Endothelial cell (in vitro differentiated cells): ENCODE measurements at regions not wholly inside any gene's neighbourhood (a gene's known extent, or its start where the extent isn't known, plus 50 kb on each side); places are given as distances from the start of the nearest gene placed in this dataset.

Source experiments
- DNase-seq: peaks from one replicate; pipeline ENCODE4 v3.0.0; 2021; ENCODE audit warnings: low spot score
- H3K27ac Mint-ChIP-seq: one replicate; pipeline ENCODE4 v1.8.0; 2021; ENCODE audit warnings: mixed read lengths, inconsistent platforms; ENCODE audit not compliant: unreplicated experiment
- H3K27me3 Mint-ChIP-seq: one replicate; pipeline ENCODE4 v1.8.0; 2021; ENCODE audit warnings: mild to moderate bottlenecking, moderate library complexity, mixed read lengths, inconsistent platforms; ENCODE audit not compliant: unreplicated experiment
- H3K36me3 Mint-ChIP-seq: one replicate; pipeline ENCODE4 v1.8.0; 2021; ENCODE audit warnings: mild to moderate bottlenecking, low read depth, mixed read lengths, inconsistent platforms; ENCODE audit not compliant: unreplicated experiment
- H3K4me1 Mint-ChIP-seq: one replicate; pipeline ENCODE4 v1.8.0; 2021; ENCODE audit warnings: mild to moderate bottlenecking, mixed read lengths, inconsistent platforms; ENCODE audit not compliant: unreplicated experiment
- H3K4me3 Mint-ChIP-seq: one replicate; pipeline ENCODE4 v1.8.0; 2021; ENCODE audit warnings: mild to moderate bottlenecking, mixed read lengths, inconsistent platforms; ENCODE audit not compliant: unreplicated experiment
- H3K9me3 Mint-ChIP-seq: one replicate; pipeline ENCODE4 v1.8.0; 2021; ENCODE audit warnings: mixed read lengths, inconsistent platforms; ENCODE audit not compliant: unreplicated experiment
- TF ChIP-seq, protein P1 (sequence below): fragments of 200-600 bp; sonication (generic); IDR thresholded peaks from one replicate; pipeline ENCODE4 v1.5.0; 2021; ENCODE audit warnings: antibody characterized with exemption; ENCODE audit not compliant: unreplicated experiment

- no peaks in the 10 kb centered on the region for H3K9me3 Mint-ChIP-seq
- H3K4me1 Mint-ChIP-seq, result no peaks in the 10 kb centered on the region
- no peak for DNase-seq
- no peaks in the 10 kb centered on the region for H3K27me3 Mint-ChIP-seq
- no peak overlapping the region for H3K27ac Mint-ChIP-seq
- H3K36me3 Mint-ChIP-seq, result no peaks in the 10 kb centered on the region
- TF ChIP-seq, protein P1, sequence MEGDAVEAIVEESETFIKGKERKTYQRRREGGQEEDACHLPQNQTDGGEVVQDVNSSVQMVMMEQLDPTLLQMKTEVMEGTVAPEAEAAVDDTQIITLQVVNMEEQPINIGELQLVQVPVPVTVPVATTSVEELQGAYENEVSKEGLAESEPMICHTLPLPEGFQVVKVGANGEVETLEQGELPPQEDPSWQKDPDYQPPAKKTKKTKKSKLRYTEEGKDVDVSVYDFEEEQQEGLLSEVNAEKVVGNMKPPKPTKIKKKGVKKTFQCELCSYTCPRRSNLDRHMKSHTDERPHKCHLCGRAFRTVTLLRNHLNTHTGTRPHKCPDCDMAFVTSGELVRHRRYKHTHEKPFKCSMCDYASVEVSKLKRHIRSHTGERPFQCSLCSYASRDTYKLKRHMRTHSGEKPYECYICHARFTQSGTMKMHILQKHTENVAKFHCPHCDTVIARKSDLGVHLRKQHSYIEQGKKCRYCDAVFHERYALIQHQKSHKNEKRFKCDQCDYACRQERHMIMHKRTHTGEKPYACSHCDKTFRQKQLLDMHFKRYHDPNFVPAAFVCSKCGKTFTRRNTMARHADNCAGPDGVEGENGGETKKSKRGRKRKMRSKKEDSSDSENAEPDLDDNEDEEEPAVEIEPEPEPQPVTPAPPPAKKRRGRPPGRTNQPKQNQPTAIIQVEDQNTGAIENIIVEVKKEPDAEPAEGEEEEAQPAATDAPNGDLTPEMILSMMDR, result no peak
- no peak overlapping the region for H3K4me3 Mint-ChIP-seq
These were observed 380.0 kb downstream of the PDCD6IP start for GRCh38 chr3:34178415-34178814.

- Mint-ChIP-seq H3K27me3 (no peaks in the 10 kb centered on the region), H3K9me3 (no peaks in the 10 kb centered on the region), H3K27ac (no peak overlapping the region), H3K4me1 (peaks cover 4% of the 10 kb centered on the region), H3K36me3 (no peaks in the 10 kb centered on the region), H3K4me3 (no peak overlapping the region)
- no peak for DNase-seq
- TF ChIP-seq, protein P1, result no peak
These were observed 381.3 kb downstream of the PDCD6IP start for GRCh38 chr3:34179716-34180115.

GRCh38 chr3:34180532-34180931 lies 382.1 kb downstream of the PDCD6IP start:
- no peak overlapping the region for H3K27ac Mint-ChIP-seq
- TF ChIP-seq, protein P1, result no peak
- H3K4me3 Mint-ChIP-seq, result no peak overlapping the region
- no peaks in the 10 kb centered on the region for H3K36me3 Mint-ChIP-seq
- H3K9me3 Mint-ChIP-seq, result no peaks in the 10 kb centered on the region
- H3K4me1 Mint-ChIP-seq, result peaks cover 4% of the 10 kb centered on the region
- H3K27me3 Mint-ChIP-seq, result no peaks in the 10 kb centered on the region
- no peak for DNase-seq

- H3K4me1 Mint-ChIP-seq, result peaks cover 4% of the 10 kb centered on the region
- H3K36me3 Mint-ChIP-seq, result no peaks in the 10 kb centered on the region
- no peak overlapping the region for H3K4me3 Mint-ChIP-seq
- DNase-seq, result no peak
- no peaks in the 10 kb centered on the region for H3K9me3 Mint-ChIP-seq
- H3K27me3 Mint-ChIP-seq, result no peaks in the 10 kb centered on the region
- H3K27ac Mint-ChIP-seq, result no peak overlapping the region
- TF ChIP-seq, protein P1, result no peak
These were observed 384.7 kb downstream of the PDCD6IP start for GRCh38 chr3:34183114-34183513.

DNA sequence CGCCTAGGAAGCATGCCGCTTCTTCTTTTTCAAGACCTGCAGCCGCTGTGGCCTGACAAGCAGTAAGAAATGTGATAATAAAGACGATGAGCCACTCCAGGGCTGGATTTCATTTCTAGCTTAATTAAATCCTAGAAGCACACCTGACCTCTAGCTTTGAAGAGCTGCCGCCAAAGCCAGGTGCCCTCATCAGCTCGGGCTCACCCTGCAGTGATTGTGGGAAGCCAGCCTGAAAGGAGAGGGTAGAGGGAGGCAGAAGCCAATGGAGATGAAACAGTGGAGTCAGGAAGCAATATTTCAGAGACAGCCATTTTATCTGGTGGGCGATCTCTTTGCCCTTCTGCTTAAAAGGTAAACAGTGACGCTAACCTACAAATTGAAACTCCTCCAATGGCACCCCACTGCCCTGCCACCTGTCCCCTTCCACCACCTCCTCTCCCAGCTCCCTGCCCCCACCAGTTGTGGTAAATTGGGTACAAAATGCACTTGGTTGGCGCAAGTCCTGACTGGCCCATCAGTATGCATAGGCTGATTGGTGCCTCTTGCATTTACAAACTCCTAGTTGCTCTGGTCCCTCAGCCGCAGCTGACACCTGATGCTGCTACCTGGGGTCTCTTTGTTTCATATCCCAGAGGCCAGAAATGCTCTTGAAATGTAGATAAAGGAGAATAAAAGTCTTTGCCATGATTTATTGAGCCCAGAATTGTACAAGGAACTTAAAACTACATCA lies 385.3 kb downstream of the PDCD6IP start:
- no peak for DNase-seq
- Mint-ChIP-seq H3K27me3 (no peaks in the 10 kb centered on the region), H3K27ac (no peak overlapping the region), H3K36me3 (no peaks in the 10 kb centered on the region), H3K9me3 (no peaks in the 10 kb centered on the region), H3K4me1 (peaks cover 4% of the 10 kb centered on the region), H3K4me3 (no peak overlapping the region)
- TF ChIP-seq, protein P1, result no peak
